Esophagus squamous epithelium (tissue), 5 donors: ENCODE measurements at regions not wholly inside any gene's neighbourhood (a gene's known extent, or its start where the extent isn't known, plus 50 kb on each side); places are given as distances from the start of the nearest gene placed in this dataset.

Source experiments
- DNase-seq: peaks from one replicate; lab custom pipeline; 2025; lab: John Stamatoyannopoulos, UW
- H3K27ac ChIP-seq, 4 donors: fragments of 200-600 bp; sonication (generic); one replicate each; pipeline ENCODE4 v1.5.1; 2016 to 2019; ENCODE audit warnings: mild to moderate bottlenecking in 1 of 4
- H3K27me3 ChIP-seq, 4 donors: fragments of 200-600 bp; sonication (generic); 1 replicate in 3 of 4; 2 replicates in 1 of 4; pipeline versions ENCODE4 v1.5.1 to v1.6.0; 2017 to 2021; ENCODE audit warnings: antibody characterized with exemption in 1 of 4
- H3K36me3 ChIP-seq, 3 donors: fragments of 200-600 bp; sonication (generic); one replicate each; pipeline ENCODE4 v1.5.1; 2016 to 2019
- H3K4me1 ChIP-seq, 3 donors: fragments of 200-600 bp; sonication (generic); one replicate each; pipeline ENCODE4 v1.5.1; 2017 to 2019
- H3K4me3 ChIP-seq, 4 donors: fragments of 200-600 bp; sonication (generic); 1 replicate in 3 of 4; 2 replicates in 1 of 4; pipeline ENCODE4 v1.5.1; 2016 to 2019; ENCODE audit warnings: mild to moderate bottlenecking in 2 of 4, moderate library complexity in 1 of 4
- H3K9me3 ChIP-seq, 3 donors: fragments of 200-600 bp; sonication (generic); one replicate each; pipeline ENCODE4 v1.5.1; 2016 to 2019
- CTCF ChIP-seq, 6 experiments: fragments of 450-650 bp in 4 of 6; fragments of 200-600 bp in 2 of 6; sonication (generic) in 2 of 6; IDR thresholded peaks; one replicate each; pipeline ENCODE4 v1.5.1; 2016 to 2019; ENCODE audit warnings: antibody characterized with exemption in 6 of 6, mild to moderate bottlenecking in 4 of 6, moderate library complexity in 4 of 6
- POLR2A ChIP-seq, 4 donors: fragments of 450-650 bp; IDR thresholded peaks; one replicate each; pipeline ENCODE4 v1.6.1; 2017; ENCODE audit warnings: antibody characterized with exemption in 4 of 4, mild to moderate bottlenecking in 4 of 4, moderate library complexity in 3 of 4
- WGBS, 2 donors: methylation state at CpG; one replicate each; pipeline ENCODE4 v1.1.5; 2018; 5-methylcytosine and 5-hydroxymethylcytosine counted together
- intact Hi-C: fragments of 100-400 bp; cut with DNase I; formaldehyde crosslinking; loops from one replicate; pipeline ENCODE4 v1.15.0; 2022
- donor health status: DM: yes; HTN: yes; CAD: no.

GRCh38 chr20:51937779-51938178 is 135.5 kb upstream of the SALL4 start:
- intact Hi-C loops, result no loop called here
- Histone ChIP-seq H3K9me3 (no peaks in the 10 kb centered on the region), H3K27me3 (peaks cover 0 to 7% (median 0%) of the 10 kb centered on the region in 4 donors), H3K4me3 (no peak overlapping the region), H3K27ac (no peak overlapping the region), H3K4me1 (peaks cover 0 to 5% (median 0%) of the 10 kb centered on the region in 3 donors), H3K36me3 (no peaks in the 10 kb centered on the region)
- DNase-seq, result no peak
- TF ChIP-seq CTCF (IDR thresholded peaks at IDR 0.05) (no peak), POLR2A (IDR thresholded peaks at IDR 0.05) (no peak)
- 89 to 90% methylated on average over 8 of the region's 8 CpGs for WGBS, 2 donors

GRCh38 chr20:51936377-51936776 is 134.1 kb upstream of the SALL4 start:
- no peak for TF ChIP-seq CTCF (IDR thresholded peaks at IDR 0.05)
- TF ChIP-seq POLR2A (IDR thresholded peaks at IDR 0.05), result no peak
- no peak overlapping the region for H3K27ac ChIP-seq
- intact Hi-C loops, result no loop called here
- no peaks in the 10 kb centered on the region for H3K36me3 ChIP-seq
- no peak for DNase-seq
- 72 to 79% methylated on average over 2 of the region's 2 CpGs for WGBS, 2 donors
- peaks cover 0 to 5% (median 0%) of the 10 kb centered on the region in 3 donors for H3K4me1 ChIP-seq
- H3K27me3 ChIP-seq, result peaks cover 0 to 12% (median 0%) of the 10 kb centered on the region in 4 donors
- no peaks in the 10 kb centered on the region for H3K9me3 ChIP-seq
- H3K4me3 ChIP-seq, result no peak overlapping the region

GRCh38 chr20:51935003-51935358 is 132.7 kb upstream of the SALL4 start:
- H3K27ac ChIP-seq, result no peak overlapping the region
- TF ChIP-seq CTCF (IDR thresholded peaks at IDR 0.05) (no peak), POLR2A (IDR thresholded peaks at IDR 0.05) (no peak)
- 65 to 77% methylated on average over 3 to 4 of the region's 4 CpGs for WGBS, 2 donors
- no peak overlapping the region for H3K4me3 ChIP-seq
- peaks cover 0 to 12% (median 0%) of the 10 kb centered on the region in 4 donors for H3K27me3 ChIP-seq
- H3K4me1 ChIP-seq, result peaks cover 0 to 5% (median 0%) of the 10 kb centered on the region in 3 donors
- no peaks in the 10 kb centered on the region for H3K9me3 ChIP-seq
- intact Hi-C loops, result no loop called here
- H3K36me3 ChIP-seq, result no peaks in the 10 kb centered on the region
- DNase-seq, result no peak

GRCh38 chr20:51934301-51935002 is 132.1 kb upstream of the SALL4 start:
- no peak overlapping the region for H3K4me3 ChIP-seq

More at GRCh38 chr20:51934301-51935002, 132.1 kb upstream of the SALL4 start:
- DNase-seq, result no peak
- Histone ChIP-seq H3K4me1 (peaks cover 0 to 5% (median 0%) of the 10 kb centered on the region in 3 donors), H3K36me3 (no peaks in the 10 kb centered on the region), H3K27me3 (peaks cover 0 to 12% (median 0%) of the 10 kb centered on the region in 4 donors), H3K9me3 (no peaks in the 10 kb centered on the region), H3K27ac (no peak overlapping the region)
- TF ChIP-seq CTCF (IDR thresholded peaks at IDR 0.05), result no peak
- TF ChIP-seq POLR2A (IDR thresholded peaks at IDR 0.05), result no peak
- intact Hi-C loops, result no loop called here
- 43 to 56% methylated on average over 11 of the region's 11 CpGs for WGBS, 2 donors
